GM12891 (cell line): ENCODE measurements at regions not wholly inside any gene's neighbourhood (a gene's known extent, or its start where the extent isn't known, plus 50 kb on each side); places are given as distances from the start of the nearest gene placed in this dataset.

ENCODE experiments used
- POLR2A ChIP-seq: IDR thresholded peaks from 2 replicates; pipeline ENCODE4 v1.6.1; 2011; ENCODE audit warnings: low read depth, low read length, control low read depth
- POLR2AphosphoS5 ChIP-seq: IDR thresholded peaks from 2 replicates; pipeline ENCODE4 v1.6.1; 2011; ENCODE audit warnings: low read depth, low read length, control low read depth

DNA sequence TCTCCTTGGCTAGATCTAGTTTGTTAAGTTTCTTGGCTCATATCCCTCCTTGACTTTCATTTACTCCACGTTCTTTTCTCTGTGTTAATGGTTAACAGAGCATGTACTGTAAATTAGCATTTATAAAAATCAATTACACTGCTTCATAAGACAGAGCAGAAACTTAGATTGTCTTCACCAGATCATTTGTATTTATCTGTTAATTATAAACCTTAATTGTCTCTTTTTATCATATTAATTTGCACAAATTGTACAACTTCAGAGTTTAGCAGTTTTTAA lies 221.2 kb upstream of the EGLN3 start:
- no peak for TF ChIP-seq POLR2A
- TF ChIP-seq POLR2AphosphoS5 = no peak
